Ascending aorta (tissue), 2 donors: ENCODE measurements at regions not wholly inside any gene's neighbourhood (a gene's known extent, or its start where the extent isn't known, plus 50 kb on each side); places are given as distances from the start of the nearest gene placed in this dataset.

ENCODE experiments used
- DNase-seq, 2 donors: peaks; one replicate each; pipeline ENCODE4 v3.0.0-alpha.2; 2019; ENCODE audit warnings: low spot score in 2 of 2
- H3K27ac ChIP-seq, 2 donors: fragments of 200-600 bp; sonication (generic); one replicate each; pipeline ENCODE4 v1.5.1; 2016 to 2017; ENCODE audit warnings: mild to moderate bottlenecking in 1 of 2
- H3K27me3 ChIP-seq: fragments of 200-600 bp; sonication (generic); one replicate; pipeline ENCODE4 v1.5.1; 2017
- H3K36me3 ChIP-seq, 2 donors: fragments of 200-600 bp; sonication (generic); one replicate each; pipeline ENCODE4 v1.5.1; 2016
- H3K4me1 ChIP-seq, 2 donors: fragments of 200-600 bp; sonication (generic); one replicate each; pipeline ENCODE4 v1.5.1; 2016 to 2017; ENCODE audit warnings: mild to moderate bottlenecking in 1 of 2
- H3K4me3 ChIP-seq, 2 donors: fragments of 200-600 bp; sonication (generic); one replicate each; pipeline ENCODE4 v1.5.1; 2016 to 2017; ENCODE audit warnings: mild to moderate bottlenecking in 1 of 2
- H3K9me3 ChIP-seq, 2 donors: fragments of 200-600 bp; sonication (generic); one replicate each; pipeline ENCODE4 v1.5.1; 2016
- intact Hi-C: fragments of 100-400 bp; cut with DNase I; formaldehyde crosslinking; loops from one replicate; pipeline ENCODE4 v1.15.1; 2023
- TF ChIP-seq, protein P1 (sequence below), 3 experiments: fragments of 200-600 bp in 2 of 3; fragments of 450-650 bp in 1 of 3; sonication (generic) in 2 of 3; IDR thresholded peaks; one replicate each; pipeline ENCODE4 v1.5.1; 2016 to 2019; ENCODE audit warnings: antibody characterized with exemption in 3 of 3, mild to moderate bottlenecking in 1 of 3, moderate library complexity in 1 of 3

DNA sequence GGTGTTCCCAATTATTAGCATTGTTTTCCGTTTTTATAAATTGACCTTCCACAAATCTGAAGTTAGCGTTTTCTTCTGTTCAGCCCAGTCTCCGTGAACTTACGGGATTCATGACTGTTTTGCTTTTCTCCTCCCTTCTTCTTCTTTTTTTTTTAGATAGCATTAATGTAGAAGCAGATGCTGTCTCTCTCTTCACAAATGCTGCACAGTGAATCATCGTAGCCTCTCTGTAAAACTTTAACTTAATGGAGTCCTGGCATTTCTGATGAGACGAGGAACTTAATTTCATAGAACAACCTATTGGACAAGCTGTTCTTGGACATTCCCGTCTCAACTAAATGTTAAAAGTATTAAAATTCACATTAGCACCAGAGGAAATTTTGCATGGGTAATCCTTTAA is 138.0 kb upstream of the EEF1E1 start:
- no peak overlapping the region for H3K27ac ChIP-seq
- TF ChIP-seq, protein P1, sequence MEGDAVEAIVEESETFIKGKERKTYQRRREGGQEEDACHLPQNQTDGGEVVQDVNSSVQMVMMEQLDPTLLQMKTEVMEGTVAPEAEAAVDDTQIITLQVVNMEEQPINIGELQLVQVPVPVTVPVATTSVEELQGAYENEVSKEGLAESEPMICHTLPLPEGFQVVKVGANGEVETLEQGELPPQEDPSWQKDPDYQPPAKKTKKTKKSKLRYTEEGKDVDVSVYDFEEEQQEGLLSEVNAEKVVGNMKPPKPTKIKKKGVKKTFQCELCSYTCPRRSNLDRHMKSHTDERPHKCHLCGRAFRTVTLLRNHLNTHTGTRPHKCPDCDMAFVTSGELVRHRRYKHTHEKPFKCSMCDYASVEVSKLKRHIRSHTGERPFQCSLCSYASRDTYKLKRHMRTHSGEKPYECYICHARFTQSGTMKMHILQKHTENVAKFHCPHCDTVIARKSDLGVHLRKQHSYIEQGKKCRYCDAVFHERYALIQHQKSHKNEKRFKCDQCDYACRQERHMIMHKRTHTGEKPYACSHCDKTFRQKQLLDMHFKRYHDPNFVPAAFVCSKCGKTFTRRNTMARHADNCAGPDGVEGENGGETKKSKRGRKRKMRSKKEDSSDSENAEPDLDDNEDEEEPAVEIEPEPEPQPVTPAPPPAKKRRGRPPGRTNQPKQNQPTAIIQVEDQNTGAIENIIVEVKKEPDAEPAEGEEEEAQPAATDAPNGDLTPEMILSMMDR (IDR thresholded peaks at IDR 0.05), result no peak
- no peak overlapping the region for H3K4me3 ChIP-seq
- H3K4me1 ChIP-seq, result no peaks in the 10 kb centered on the region
- H3K36me3 ChIP-seq, result no peaks in the 10 kb centered on the region
- H3K9me3 ChIP-seq, result no peaks in the 10 kb centered on the region
- intact Hi-C loops, result no loop called here
- no peaks in the 10 kb centered on the region for H3K27me3 ChIP-seq
- no peak for DNase-seq

DNA sequence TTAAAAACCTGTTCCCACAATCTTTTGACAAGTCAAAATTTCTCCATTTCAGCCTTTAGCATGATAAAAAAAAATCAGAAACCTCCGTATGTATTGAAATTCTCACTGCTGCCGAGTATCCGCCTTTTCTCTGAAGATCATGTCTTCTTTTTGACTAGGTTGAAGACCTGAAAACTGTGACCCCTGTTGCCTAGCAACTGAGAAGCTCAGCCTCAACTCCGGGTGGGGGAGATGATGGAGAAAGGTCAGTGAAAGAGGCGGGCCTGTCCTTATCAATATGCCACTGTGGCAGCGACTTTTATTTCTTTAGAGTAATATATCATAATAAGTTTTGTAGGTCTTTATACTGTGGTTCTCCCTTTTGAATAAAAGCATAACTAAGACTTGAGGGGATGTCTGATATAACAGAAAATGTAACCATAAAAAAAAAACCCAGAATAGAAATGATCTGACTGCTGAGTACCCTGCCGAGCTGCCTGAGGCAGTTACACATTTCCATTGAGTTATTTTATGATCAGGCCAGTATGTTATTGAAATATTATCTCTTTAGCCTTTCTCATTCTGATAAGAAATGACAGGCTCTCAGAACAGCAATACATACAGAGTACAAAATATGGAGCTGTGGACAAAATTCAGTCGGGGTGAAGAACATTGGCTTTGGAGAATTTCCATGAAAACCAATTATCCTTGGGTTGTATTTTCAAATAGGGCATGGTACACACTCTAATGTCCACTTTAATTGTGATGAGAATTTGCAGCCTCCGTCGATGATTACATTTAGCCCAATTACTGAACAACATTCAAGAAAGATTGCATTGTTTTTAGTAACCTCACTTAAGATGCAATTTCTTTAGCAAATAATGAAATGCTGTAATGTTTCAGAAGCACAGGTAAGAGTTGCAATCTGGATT is 136.7 kb upstream of the EEF1E1 start:
- TF ChIP-seq, protein P1 (IDR thresholded peaks at IDR 0.05), result no peak

DNA sequence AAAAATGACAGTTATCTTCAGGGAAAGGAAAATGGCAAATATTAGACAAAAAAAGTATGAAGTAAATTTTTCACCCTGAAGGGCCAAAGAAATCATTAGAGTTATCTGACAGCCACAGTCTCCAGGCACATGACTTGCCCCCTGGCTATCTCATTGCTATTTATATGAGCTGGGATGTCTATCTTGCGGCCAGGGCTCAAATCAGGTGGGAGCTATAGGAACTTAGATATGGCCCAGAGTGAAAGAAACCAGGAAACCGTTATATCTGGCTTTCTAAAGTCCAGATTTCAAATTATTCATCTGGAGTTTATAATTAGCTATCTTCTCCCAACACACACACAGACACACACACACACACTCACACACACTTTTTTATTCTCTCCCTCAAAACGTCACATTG is 135.3 kb upstream of the EEF1E1 start:
- DNase-seq, result no peak
- no peak overlapping the region for H3K4me3 ChIP-seq

More for the DNA sequence above, 136.7 kb upstream of the EEF1E1 start:
- Histone ChIP-seq H3K4me3 (no peak overlapping the region), H3K27ac (no peak overlapping the region), H3K36me3 (no peaks in the 10 kb centered on the region), H3K9me3 (no peaks in the 10 kb centered on the region), H3K4me1 (no peaks in the 10 kb centered on the region), H3K27me3 (no peaks in the 10 kb centered on the region)
- DNase-seq, result no peak
- intact Hi-C loops, result no loop called here

DNA sequence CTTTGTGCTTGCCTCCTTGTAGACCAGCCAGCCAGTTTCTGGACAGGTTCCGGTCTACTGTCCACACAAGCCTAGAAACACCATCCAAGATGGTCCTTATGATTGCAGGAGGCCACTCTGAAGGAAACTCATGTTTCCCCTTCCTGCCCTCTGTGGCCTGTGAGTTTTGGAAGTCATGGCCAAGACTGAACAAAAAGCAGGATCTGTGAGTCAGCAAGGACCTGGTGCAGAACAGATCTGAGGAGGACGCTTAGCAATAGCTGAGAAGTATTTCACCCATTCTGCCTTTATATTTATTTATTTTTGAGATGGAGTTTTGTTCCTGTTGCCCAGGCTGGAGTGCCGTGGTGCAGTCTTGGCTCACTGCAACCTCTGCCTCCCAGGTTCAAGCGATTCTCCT is 134.6 kb upstream of the EEF1E1 start:
- no peak overlapping the region for H3K27ac ChIP-seq
- intact Hi-C loops, result no loop called here
- TF ChIP-seq, protein P1 (IDR thresholded peaks at IDR 0.05), result no peak
- H3K27me3 ChIP-seq, result no peaks in the 10 kb centered on the region
- no peaks in the 10 kb centered on the region for H3K4me1 ChIP-seq
- H3K4me3 ChIP-seq, result no peak overlapping the region
- H3K9me3 ChIP-seq, result no peaks in the 10 kb centered on the region
- DNase-seq, result no peak
- H3K36me3 ChIP-seq, result no peaks in the 10 kb centered on the region

More for the DNA sequence above, 135.3 kb upstream of the EEF1E1 start:
- H3K27me3 ChIP-seq, result no peaks in the 10 kb centered on the region
- TF ChIP-seq, protein P1 (IDR thresholded peaks at IDR 0.05), result no peak
- no peak overlapping the region for H3K27ac ChIP-seq
- no peaks in the 10 kb centered on the region for H3K9me3 ChIP-seq
- intact Hi-C loops, result no loop called here
- no peaks in the 10 kb centered on the region for H3K36me3 ChIP-seq
- no peaks in the 10 kb centered on the region for H3K4me1 ChIP-seq

DNA sequence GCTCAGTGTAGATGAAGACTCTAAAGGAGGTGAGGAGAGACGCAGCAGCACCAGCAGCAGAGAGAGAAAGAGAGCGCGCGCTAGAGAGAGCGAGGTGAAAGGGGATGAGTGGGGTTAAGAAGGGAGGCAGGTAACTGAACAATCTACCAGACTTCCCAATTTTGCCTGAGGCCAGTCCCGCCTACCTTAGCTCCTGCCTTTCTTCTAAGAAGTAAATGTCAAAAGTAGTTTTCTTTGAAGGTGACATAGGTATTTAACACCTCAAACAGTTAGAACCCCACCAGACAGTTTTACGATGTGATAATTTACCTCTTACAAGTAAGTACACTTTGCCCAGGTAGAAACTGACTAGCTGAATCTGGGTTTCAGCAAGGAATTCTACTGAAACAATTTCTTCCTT is 132.0 kb upstream of the EEF1E1 start:
- H3K4me1 ChIP-seq, result no peaks in the 10 kb centered on the region
- TF ChIP-seq, protein P1 (IDR thresholded peaks at IDR 0.05), result no peak
- no peaks in the 10 kb centered on the region for H3K9me3 ChIP-seq
- no peak for DNase-seq
- H3K4me3 ChIP-seq, result no peak overlapping the region
- intact Hi-C loops, result no loop called here
- H3K27me3 ChIP-seq, result no peaks in the 10 kb centered on the region
- no peak overlapping the region for H3K27ac ChIP-seq
- H3K36me3 ChIP-seq, result no peaks in the 10 kb centered on the region
